ENCODE measurements at regions not wholly inside any gene's neighbourhood (a gene's known extent, or its start where the extent isn't known, plus 50 kb on each side); places are given as distances from the start of the nearest gene placed in this dataset.

- TF ChIP-seq, protein P1, sequence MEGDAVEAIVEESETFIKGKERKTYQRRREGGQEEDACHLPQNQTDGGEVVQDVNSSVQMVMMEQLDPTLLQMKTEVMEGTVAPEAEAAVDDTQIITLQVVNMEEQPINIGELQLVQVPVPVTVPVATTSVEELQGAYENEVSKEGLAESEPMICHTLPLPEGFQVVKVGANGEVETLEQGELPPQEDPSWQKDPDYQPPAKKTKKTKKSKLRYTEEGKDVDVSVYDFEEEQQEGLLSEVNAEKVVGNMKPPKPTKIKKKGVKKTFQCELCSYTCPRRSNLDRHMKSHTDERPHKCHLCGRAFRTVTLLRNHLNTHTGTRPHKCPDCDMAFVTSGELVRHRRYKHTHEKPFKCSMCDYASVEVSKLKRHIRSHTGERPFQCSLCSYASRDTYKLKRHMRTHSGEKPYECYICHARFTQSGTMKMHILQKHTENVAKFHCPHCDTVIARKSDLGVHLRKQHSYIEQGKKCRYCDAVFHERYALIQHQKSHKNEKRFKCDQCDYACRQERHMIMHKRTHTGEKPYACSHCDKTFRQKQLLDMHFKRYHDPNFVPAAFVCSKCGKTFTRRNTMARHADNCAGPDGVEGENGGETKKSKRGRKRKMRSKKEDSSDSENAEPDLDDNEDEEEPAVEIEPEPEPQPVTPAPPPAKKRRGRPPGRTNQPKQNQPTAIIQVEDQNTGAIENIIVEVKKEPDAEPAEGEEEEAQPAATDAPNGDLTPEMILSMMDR (conservative IDR thresholded peaks at IDR 0.05; ENCODE audit: low read depth, low read length), result no peak
- TF ChIP-seq POLR2A (IDR thresholded peaks at IDR 0.05; ENCODE audit: low read depth, low read length) (no peak), BHLHE40 (IDR thresholded peaks at IDR 0.05; ENCODE audit: low read depth, low read length) (no peak)
Observed at GRCh38 chr5:103375863-103376591, 117.5 kb downstream of the MACIR start.
